HG02678 (cell line): ENCODE measurements at regions not wholly inside any gene's neighbourhood (a gene's known extent, or its start where the extent isn't known, plus 50 kb on each side); places are given as distances from the start of the nearest gene placed in this dataset.

Source experiments
- ATAC-seq: cut with Tn5 transposase; IDR thresholded peaks from one replicate; pipeline ENCODE4 v1.9.1; 2021; ENCODE audit warnings: mild to moderate bottlenecking, moderate library complexity; ENCODE audit not compliant: unreplicated experiment

DNA sequence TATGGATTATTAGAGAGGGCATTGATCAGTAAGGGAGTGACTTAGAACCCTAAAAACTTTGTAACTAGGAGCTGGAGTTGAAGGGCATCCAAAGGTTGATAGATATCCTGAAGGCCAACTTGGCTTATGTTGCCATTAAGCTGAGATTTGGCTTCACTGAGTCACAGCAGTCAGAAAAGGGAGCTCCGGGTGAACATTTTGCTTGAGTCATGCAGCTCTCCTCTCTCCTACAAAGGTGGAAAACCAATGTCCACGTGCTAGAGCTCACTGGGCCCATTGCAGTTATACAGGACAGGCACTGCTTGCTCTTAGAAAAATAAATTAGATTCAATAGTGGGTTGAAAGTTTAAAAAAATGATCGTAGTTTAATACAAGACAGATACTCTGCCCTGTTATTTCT, 87.3 kb upstream of the LRIG3 start:
- ATAC-seq, result no peak

DNA sequence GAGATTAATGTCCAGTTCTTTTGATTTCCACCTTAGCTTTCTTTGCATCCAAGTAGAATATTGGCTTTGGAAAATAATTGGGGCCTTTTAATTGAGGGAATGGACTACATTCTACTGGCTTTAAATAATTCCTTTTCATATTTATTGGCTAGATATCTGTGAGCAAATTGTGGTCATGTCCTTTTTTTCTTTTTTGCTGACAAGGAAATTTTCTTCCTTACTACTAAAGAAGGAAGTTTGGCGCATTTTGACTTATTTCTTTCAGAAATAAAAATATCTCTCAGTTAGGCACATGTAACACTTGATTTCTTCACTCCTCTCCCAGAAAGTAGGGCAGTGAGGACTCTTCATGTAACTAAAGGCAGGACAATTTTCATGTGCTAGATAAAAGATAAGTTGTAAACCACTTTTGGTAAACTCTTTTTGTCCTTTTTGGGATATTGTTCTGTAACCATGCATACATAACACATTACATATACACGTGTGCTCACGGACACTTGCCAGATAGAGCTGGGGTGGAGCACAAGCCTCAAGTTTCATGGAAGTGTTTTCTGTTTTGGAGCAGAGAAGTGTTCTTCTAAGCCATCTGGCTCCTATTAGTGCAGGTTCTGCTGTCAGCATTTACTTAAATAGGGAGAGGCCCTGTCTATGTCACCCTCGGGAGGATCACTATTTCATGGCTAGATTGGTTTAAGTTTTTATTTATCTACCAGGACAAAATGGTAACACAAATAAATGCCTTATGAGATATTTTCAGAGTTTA, 85.1 kb upstream of the LRIG3 start:
- ATAC-seq, result no peak

DNA sequence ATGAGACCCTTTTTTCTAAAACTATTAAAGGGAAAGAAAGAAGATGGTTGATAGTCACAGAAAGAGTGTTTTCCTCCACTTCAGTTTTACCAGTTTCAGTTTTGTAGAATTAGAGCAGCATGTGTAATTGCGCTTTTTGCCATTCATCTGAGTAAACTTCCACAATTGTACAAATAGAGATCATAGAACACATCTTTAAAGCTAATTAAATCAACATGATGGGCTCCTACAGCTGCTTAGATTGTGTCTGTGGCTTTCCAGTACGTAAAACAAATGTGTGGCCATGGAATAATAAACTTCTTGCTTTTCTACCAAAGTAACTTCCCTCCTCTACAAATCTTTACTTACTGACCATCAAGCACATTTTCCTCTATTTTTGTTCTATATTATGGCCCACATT, 84.2 kb upstream of the LRIG3 start:
- no peak for ATAC-seq

DNA sequence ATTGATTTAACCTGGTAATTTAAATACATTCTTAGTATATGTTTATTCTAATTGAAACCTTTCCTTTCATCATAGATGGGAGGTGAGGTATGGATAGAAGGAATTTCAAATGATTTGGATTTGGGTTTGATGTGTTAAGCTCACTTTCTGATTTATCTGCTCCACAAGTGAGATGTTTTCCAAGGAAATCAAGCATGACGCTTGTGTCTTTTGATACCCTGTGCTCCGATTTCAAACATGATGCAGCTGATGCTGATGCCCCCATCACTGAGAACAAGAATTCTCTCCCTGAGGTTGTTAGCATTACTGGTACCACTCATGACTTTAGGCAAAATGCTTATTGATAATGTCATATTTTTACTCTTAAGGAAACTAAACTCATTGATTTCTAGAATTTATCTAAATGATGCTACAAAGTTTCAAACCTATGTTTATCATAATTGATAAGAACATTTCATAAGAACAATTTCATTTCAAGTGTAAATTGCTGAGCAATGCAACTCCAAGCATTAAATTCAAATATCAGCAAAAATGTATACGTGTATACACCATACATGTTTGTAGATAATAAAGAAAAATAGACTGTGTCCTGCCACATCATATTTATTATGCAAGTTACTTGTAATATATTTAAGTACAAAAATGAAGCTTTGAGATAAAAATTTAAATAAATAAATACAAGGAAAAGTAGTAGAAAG, 75.5 kb upstream of the LRIG3 start:
- ATAC-seq, result no peak

DNA sequence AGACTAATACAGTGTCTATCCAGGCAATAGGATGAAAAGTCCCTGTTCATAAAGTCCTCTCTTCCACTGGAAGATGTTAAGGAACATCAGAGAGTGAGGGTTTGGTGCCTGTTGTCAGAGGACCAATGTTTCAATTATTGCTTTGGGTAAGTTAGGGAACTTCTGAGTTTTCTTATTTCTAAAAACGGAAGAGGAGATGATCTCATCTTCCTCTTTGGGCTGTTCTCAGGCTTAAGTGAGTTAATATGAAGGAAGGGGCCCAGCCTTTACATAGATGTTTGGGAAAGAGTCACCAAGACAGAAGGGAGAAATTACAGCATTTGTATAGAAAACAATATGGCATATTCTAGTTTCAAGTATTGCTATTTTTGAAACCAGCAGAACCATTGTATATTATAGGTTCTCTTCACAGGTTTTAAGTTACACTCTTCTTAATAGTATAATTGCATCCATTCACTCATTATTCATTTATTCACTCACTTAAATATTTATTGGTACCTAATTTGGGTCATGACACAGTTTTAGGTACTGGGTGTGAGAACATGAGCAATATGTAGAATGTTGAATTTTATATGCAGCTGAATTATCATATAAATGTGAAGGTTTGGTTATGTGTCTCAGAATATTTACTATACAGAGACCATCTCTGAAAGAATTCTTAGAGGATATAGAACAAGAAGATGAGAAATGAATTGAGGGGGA, 68.5 kb upstream of the LRIG3 start:
- ATAC-seq, result no peak

DNA sequence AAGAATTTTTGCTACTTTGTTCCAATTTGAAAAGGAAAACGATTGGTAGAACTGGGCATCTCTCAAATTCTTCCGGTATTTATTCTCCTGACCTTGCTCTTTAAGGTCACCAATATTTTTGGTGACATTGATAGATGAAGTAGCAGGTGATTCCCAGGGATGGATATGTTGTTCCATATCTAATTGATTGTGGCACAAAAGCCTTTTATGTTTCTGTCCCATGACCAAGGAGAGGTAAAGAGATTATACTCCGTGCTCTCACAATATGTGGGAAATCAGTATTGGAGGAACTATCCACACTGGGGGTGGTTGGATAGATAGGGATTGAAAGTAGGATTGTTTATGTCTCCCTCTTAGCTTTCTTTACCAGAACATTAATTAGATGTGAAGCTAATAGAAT, 61.7 kb upstream of the LRIG3 start:
- no peak for ATAC-seq

DNA sequence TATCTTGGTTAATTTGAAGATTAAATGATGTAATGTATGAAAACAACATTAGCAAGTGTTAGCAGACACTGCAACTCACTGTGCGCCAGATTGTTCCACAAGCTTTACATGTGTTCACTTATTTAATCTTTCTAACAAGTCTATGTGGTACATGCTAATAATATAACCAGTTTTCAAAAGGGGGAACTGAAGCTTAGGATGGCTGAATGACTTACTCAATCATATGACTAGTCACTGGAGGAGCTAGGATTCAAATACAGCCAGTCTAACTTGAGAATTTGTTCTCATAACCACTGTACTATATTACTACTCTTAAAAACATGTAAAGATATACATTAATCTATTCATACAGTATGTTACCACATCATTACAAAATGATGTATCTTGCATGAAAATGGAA, 60.5 kb upstream of the LRIG3 start:
- no peak for ATAC-seq

DNA sequence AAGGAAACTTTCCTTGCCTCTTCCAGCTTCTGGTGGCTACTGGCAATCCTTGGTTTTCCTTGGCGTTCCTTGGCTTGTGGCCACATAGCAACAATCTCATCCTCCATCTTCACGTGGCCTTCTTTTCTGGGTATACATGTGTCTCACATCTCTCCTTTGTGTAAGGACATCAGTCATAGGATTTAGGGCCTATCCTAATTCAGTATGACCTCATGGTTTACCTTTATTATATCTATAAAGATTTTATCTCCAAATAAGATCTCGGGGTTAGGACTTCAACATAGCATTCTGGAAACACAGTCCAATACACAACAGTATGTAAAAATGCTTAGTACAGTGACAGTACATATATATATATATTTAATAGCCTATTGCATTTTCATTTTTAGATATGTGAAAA, 58.4 kb upstream of the LRIG3 start:
- ATAC-seq, result no peak

DNA sequence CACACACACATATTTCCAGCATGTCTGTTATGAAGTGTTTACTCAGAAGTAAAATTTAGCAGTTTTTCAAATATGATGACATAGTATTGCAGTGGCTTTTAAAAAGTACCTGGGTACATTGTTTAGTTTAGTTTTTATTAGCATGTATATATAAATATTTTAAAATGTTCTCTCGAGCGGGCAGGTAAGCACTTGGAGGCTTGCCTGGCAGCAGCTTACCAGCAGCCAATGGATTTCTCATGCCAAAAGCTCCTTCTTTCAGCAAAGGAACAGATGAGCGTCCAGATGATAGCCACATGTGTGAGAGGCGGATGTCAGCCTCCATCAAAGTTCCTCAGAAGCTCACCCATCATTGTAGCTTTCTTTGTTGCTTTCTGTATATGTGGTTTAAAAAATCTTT, 57.2 kb upstream of the LRIG3 start:
- no peak for ATAC-seq

DNA sequence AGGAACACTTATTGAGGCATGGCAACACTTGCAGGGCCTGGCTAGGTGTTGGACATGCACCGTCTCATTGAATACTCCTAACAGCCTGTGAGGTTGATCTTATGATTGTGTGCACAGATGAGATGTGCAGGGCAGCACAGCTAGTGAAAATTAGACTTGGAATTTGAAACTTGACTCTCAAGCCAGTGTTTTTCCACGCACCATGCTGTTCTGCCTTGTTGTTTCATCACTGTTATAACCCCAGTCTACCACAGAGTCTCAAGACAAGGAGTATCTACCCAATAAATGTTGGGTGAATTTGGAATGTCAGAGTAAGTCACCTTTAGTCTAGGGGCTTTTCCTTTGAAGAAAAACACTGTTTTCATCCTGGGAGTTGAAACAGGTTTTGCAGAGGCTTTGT, 55.8 kb upstream of the LRIG3 start:
- no peak for ATAC-seq
